HEK293 (cell line): ENCODE measurements at regions not wholly inside any gene's neighbourhood (a gene's known extent, or its start where the extent isn't known, plus 50 kb on each side); places are given as distances from the start of the nearest gene placed in this dataset.

Experiments used
- CTCF ChIA-PET: fragments of 350-600 bp; formaldehyde crosslinking; extraction: SDS; loops from one replicate; lab custom pipeline; 2021; ENCODE audit warnings: antibody characterized with exemption; lab: Yijun Ruan, JAX
- POLR2A ChIA-PET: fragments of 300-600 bp; formaldehyde crosslinking; extraction: SDS; loops from one replicate; lab custom pipeline; 2020; ENCODE audit warnings: antibody characterized with exemption, inconsistent platforms; lab: Yijun Ruan, JAX
- H3K27ac ChIP-seq: fragments of 200-500 bp; sonication (Bioruptor generic); 2 replicates; pipeline ENCODE4 v1.5.1; 2014; ENCODE audit warnings: low read depth, low read length, control low read depth, inconsistent platforms; ENCODE audit errors: extremely low read depth
- H3K36me3 ChIP-seq, 2 experiments: fragments of 200-500 bp in 1 of 2; sonication (Bioruptor generic) in 1 of 2; 1 replicate in 1 of 2; 2 replicates in 1 of 2; pipeline ENCODE4 v1.5.1; 2014 to 2017; ENCODE audit warnings: inconsistent platforms in 2 of 2, low read length in 2 of 2; ENCODE audit not compliant: control insufficient read depth in 2 of 2, insufficient read depth in 1 of 2
- H3K4me1 ChIP-seq: fragments of 200-500 bp; sonication (Bioruptor generic); 2 replicates; pipeline ENCODE4 v1.5.1; 2014; ENCODE audit warnings: mild to moderate bottlenecking, low read length, inconsistent platforms; ENCODE audit not compliant: control insufficient read depth, insufficient read depth
- H3K4me3 ChIP-seq: 2 replicates; pipeline ENCODE4 v1.5.1; 2011; ENCODE audit warnings: low read depth, mild to moderate bottlenecking, control low read depth, low read length, moderate library complexity
- H3K9me3 ChIP-seq: fragments of 200-500 bp; sonication (Bioruptor generic); 2 replicates; pipeline ENCODE4 v1.5.1; 2014; ENCODE audit warnings: low read depth, low read length, inconsistent platforms; ENCODE audit not compliant: control insufficient read depth, insufficient read depth
- GLI2 ChIP-seq: fragments of 450-650 bp; formaldehyde crosslinking; IDR thresholded peaks from 2 replicates; pipeline ENCODE4; 2017; ENCODE audit warnings: missing biosample characterization, missing genetic modification characterization, low read depth, borderline replicate concordance
- GLIS2 ChIP-seq: fragments of 450-650 bp; formaldehyde crosslinking; IDR thresholded peaks from 2 replicates; pipeline ENCODE4 v1.5.1; 2016; ENCODE audit warnings: missing biosample characterization, missing genetic modification characterization
- ZBTB1 ChIP-seq: fragments of 450-650 bp; formaldehyde crosslinking; IDR thresholded peaks from 2 replicates; pipeline ENCODE4 v1.5.1; 2016; ENCODE audit warnings: missing biosample characterization, missing genetic modification characterization
- ZFP37 ChIP-seq: fragments of 450-650 bp; formaldehyde crosslinking; IDR thresholded peaks from 2 replicates; pipeline ENCODE4 v1.5.1; 2016; ENCODE audit warnings: missing biosample characterization, missing genetic modification characterization
- ZNF121 ChIP-seq: fragments of 450-650 bp; formaldehyde crosslinking; IDR thresholded peaks from 2 replicates; pipeline ENCODE4 v1.5.1; 2016; ENCODE audit warnings: missing biosample characterization, missing genetic modification characterization
- ZNF132 ChIP-seq: fragments of 450-650 bp; formaldehyde crosslinking; IDR thresholded peaks from 2 replicates; pipeline ENCODE4 v1.5.1; 2017; ENCODE audit warnings: missing biosample characterization, missing genetic modification characterization, borderline replicate concordance
- ZNF23 ChIP-seq: fragments of 450-650 bp; formaldehyde crosslinking; IDR thresholded peaks from 2 replicates; pipeline ENCODE4 v1.5.1; 2016; ENCODE audit warnings: missing biosample characterization, missing genetic modification characterization, borderline replicate concordance
- ZNF311 ChIP-seq: fragments of 450-650 bp; formaldehyde crosslinking; IDR thresholded peaks from 2 replicates; pipeline ENCODE4 v1.5.1; 2017; ENCODE audit warnings: missing biosample characterization, missing genetic modification characterization, borderline replicate concordance
- ZNF37A ChIP-seq: fragments of 450-650 bp; IDR thresholded peaks from 2 replicates; pipeline ENCODE4 v1.5.1; 2018; ENCODE audit warnings: missing biosample characterization, missing genetic modification characterization
- ZNF416 ChIP-seq: fragments of 450-650 bp; formaldehyde crosslinking; IDR thresholded peaks from 2 replicates; pipeline ENCODE4 v1.5.1; 2016; ENCODE audit warnings: missing biosample characterization, missing genetic modification characterization
- ZNF48 ChIP-seq: fragments of 450-650 bp; formaldehyde crosslinking; IDR thresholded peaks from 2 replicates; pipeline ENCODE4 v1.5.1; 2016; ENCODE audit warnings: missing biosample characterization, missing genetic modification characterization
- ZNF558 ChIP-seq: fragments of 450-650 bp; formaldehyde crosslinking; IDR thresholded peaks from 2 replicates; pipeline ENCODE4 v1.5.1; 2016; ENCODE audit warnings: missing biosample characterization, missing genetic modification characterization
- ZNF561 ChIP-seq: fragments of 450-650 bp; IDR thresholded peaks from 2 replicates; pipeline ENCODE4 v1.5.1; 2018; ENCODE audit warnings: missing biosample characterization, missing genetic modification characterization, borderline replicate concordance
- ZNF600 ChIP-seq: fragments of 450-650 bp; formaldehyde crosslinking; IDR thresholded peaks from 2 replicates; pipeline ENCODE4 v1.5.1; 2016; ENCODE audit warnings: missing biosample characterization, missing genetic modification characterization
- ZNF624 ChIP-seq: fragments of 450-650 bp; formaldehyde crosslinking; IDR thresholded peaks from 2 replicates; pipeline ENCODE4 v1.5.1; 2017; ENCODE audit warnings: missing biosample characterization, missing genetic modification characterization
- ZNF677 ChIP-seq: fragments of 450-650 bp; IDR thresholded peaks from 2 replicates; pipeline ENCODE4 v1.5.0; 2018; ENCODE audit warnings: missing biosample characterization, mild to moderate bottlenecking, missing genetic modification characterization, moderate library complexity
- ZNF830 ChIP-seq: fragments of 450-650 bp; IDR thresholded peaks from 2 replicates; pipeline ENCODE4 v1.5.0; 2018; ENCODE audit warnings: missing biosample characterization, missing genetic modification characterization, low read depth, mild to moderate bottlenecking, moderate library complexity
- ZSCAN23 ChIP-seq: fragments of 450-650 bp; formaldehyde crosslinking; IDR thresholded peaks from 2 replicates; pipeline ENCODE4 v1.5.1; 2016; ENCODE audit warnings: missing biosample characterization, missing genetic modification characterization
- TF ChIP-seq, protein P1 (sequence below): fragments of 450-650 bp; formaldehyde crosslinking; IDR thresholded peaks from 2 replicates; pipeline ENCODE4 v1.5.1; 2017; ENCODE audit warnings: missing biosample characterization, missing genetic modification characterization
- TF ChIP-seq, protein P2 (sequence below): fragments of 450-650 bp; formaldehyde crosslinking; IDR thresholded peaks from 2 replicates; pipeline ENCODE4 v1.5.1; 2016; ENCODE audit warnings: missing biosample characterization, missing genetic modification characterization
- TF ChIP-seq, protein P3 (sequence below): fragments of 450-650 bp; formaldehyde crosslinking; IDR thresholded peaks from 2 replicates; pipeline ENCODE4; 2016; ENCODE audit warnings: missing biosample characterization, missing genetic modification characterization
- TF ChIP-seq, protein P4 (sequence below): fragments of 450-650 bp; formaldehyde crosslinking; IDR thresholded peaks from 2 replicates; pipeline ENCODE4 v1.5.1; 2017; ENCODE audit warnings: missing biosample characterization, missing genetic modification characterization
- TF ChIP-seq, protein P5 (sequence below): fragments of 450-650 bp; formaldehyde crosslinking; IDR thresholded peaks from 2 replicates; pipeline ENCODE4 v1.5.1; 2016; ENCODE audit warnings: missing biosample characterization, missing genetic modification characterization, low read depth

DNA sequence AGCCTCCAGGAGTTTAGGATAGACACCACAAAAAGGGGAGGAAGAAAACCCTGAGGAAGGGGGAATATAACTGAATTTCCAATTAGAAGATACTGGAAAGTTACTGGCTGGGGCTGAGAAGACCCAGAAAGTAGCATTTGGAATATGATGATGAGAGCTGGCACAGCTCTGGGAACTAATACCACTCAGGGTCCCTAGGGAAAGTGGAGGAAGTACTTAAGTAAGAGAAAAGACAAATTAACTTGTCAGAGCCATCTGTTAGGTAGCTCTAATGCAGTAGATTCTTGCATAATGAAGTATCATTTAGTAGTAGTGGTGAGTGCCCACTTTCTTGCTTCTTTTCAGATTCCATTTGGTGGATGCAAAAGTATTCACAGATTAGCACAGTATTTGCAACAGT is 90.8 kb upstream of the TSPAN5 start (continued):
- TF ChIP-seq, protein P1, sequence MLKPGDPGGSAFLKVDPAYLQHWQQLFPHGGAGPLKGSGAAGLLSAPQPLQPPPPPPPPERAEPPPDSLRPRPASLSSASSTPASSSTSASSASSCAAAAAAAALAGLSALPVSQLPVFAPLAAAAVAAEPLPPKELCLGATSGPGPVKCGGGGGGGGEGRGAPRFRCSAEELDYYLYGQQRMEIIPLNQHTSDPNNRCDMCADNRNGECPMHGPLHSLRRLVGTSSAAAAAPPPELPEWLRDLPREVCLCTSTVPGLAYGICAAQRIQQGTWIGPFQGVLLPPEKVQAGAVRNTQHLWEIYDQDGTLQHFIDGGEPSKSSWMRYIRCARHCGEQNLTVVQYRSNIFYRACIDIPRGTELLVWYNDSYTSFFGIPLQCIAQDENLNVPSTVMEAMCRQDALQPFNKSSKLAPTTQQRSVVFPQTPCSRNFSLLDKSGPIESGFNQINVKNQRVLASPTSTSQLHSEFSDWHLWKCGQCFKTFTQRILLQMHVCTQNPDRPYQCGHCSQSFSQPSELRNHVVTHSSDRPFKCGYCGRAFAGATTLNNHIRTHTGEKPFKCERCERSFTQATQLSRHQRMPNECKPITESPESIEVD (tag by site-specific recombination), result no peak
- TF ChIP-seq ZNF121 (tag by site-specific recombination) (no peak), ZNF830 (no peak), ZNF132 (tag by site-specific recombination) (no peak), GLIS2 (tag by site-specific recombination) (no peak), ZNF311 (no peak), ZNF416 (tag by site-specific recombination) (no peak), ZNF23 (tag by site-specific recombination) (no peak), GLI2 (tag by site-specific recombination) (no peak)

DNA sequence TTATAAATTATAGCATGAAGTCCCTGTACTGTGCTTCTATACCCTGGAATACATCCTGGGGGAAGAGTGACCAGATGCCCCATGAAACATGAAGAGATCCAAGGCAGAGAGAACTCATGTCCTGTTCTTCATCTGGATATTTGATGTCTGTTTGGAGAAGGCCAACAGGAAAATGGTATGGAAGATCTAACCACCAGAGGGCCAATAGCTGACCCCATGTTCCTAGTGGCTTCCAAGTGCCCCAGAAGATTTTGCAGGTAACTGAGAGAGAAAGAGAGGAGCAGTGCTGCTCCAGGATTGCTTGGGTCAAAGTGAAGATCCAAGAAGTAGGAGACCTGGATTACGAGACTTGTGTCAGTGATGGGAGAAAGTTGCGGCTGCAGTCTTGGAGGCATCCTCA is 90.2 kb upstream of the TSPAN5 start:
- CTCF ChIA-PET, result interaction anchor here (0.8 kb wide), 1 partner anchor 246 kb away, joined by 3 read pairs; the partner anchor contains the start of gene METAP1
- TF ChIP-seq, protein P2, sequence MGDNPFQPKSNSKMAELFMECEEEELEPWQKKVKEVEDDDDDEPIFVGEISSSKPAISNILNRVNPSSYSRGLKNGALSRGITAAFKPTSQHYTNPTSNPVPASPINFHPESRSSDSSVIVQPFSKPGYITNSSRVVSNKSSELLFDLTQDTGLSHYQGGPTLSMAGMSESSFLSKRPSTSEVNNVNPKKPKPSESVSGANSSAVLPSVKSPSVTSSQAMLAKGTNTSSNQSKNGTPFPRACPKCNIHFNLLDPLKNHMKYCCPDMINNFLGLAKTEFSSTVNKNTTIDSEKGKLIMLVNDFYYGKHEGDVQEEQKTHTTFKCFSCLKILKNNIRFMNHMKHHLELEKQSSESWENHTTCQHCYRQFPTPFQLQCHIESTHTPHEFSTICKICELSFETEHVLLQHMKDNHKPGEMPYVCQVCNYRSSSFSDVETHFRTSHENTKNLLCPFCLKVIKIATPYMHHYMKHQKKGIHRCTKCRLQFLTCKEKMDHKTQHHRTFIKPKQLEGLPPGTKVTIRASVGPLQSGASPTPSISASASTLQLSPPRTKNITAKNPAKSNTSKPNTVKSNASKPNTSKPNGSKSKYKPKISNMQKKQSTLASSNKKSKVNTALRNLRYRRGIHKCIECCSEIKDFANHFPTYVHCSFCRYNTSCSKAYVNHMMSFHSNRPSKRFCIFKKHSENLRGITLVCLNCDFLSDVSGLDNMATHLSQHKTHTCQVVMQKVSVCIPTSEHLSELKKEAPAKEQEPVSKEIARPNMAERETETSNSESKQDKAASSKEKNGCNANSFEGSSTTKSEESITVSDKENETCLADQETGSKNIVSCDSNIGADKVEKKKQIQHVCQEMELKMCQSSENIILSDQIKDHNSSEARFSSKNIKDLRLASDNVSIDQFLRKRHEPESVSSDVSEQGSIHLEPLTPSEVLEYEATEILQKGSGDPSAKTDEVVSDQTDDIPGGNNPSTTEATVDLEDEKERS (tag by site-specific recombination), result no peak
- TF ChIP-seq, protein P3, sequence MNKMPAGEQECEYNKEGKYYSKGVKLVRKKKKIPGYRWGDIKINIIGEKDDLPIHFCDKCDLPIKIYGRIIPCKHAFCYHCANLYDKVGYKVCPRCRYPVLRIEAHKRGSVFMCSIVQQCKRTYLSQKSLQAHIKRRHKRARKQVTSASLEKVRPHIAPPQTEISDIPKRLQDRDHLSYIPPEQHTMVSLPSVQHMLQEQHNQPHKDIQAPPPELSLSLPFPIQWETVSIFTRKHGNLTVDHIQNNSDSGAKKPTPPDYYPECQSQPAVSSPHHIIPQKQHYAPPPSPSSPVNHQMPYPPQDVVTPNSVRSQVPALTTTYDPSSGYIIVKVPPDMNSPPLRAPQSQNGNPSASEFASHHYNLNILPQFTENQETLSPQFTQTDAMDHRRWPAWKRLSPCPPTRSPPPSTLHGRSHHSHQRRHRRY, result no peak
- TF ChIP-seq ZNF600 (tag by site-specific recombination), result no peak
- no peak for TF ChIP-seq ZNF48 (tag by site-specific recombination)
- TF ChIP-seq ZNF561 (tag by site-specific recombination), result no peak
- TF ChIP-seq ZSCAN23 (tag by site-specific recombination), result no peak
- TF ChIP-seq, protein P4, sequence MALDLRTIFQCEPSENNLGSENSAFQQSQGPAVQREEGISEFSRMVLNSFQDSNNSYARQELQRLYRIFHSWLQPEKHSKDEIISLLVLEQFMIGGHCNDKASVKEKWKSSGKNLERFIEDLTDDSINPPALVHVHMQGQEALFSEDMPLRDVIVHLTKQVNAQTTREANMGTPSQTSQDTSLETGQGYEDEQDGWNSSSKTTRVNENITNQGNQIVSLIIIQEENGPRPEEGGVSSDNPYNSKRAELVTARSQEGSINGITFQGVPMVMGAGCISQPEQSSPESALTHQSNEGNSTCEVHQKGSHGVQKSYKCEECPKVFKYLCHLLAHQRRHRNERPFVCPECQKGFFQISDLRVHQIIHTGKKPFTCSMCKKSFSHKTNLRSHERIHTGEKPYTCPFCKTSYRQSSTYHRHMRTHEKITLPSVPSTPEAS (tag by site-specific recombination), result no peak
- no peak for TF ChIP-seq ZNF624 (tag by site-specific recombination)
- no peak for TF ChIP-seq ZFP37 (tag by site-specific recombination)
- TF ChIP-seq, protein P5, sequence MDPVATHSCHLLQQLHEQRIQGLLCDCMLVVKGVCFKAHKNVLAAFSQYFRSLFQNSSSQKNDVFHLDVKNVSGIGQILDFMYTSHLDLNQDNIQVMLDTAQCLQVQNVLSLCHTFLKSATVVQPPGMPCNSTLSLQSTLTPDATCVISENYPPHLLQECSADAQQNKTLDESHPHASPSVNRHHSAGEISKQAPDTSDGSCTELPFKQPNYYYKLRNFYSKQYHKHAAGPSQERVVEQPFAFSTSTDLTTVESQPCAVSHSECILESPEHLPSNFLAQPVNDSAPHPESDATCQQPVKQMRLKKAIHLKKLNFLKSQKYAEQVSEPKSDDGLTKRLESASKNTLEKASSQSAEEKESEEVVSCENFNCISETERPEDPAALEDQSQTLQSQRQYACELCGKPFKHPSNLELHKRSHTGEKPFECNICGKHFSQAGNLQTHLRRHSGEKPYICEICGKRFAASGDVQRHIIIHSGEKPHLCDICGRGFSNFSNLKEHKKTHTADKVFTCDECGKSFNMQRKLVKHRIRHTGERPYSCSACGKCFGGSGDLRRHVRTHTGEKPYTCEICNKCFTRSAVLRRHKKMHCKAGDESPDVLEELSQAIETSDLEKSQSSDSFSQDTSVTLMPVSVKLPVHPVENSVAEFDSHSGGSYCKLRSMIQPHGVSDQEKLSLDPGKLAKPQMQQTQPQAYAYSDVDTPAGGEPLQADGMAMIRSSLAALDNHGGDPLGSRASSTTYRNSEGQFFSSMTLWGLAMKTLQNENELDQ, result no peak
- no peak for TF ChIP-seq ZNF677
- TF ChIP-seq ZNF558 (tag by site-specific recombination), result no peak
- no peak for TF ChIP-seq ZNF37A (tag by site-specific recombination)
- TF ChIP-seq ZBTB1, result no peak
- TF ChIP-seq, all 188 proteins: peak for 0
- Histone ChIP-seq H3K4me1 (no peaks in the 10 kb centered on the region), H3K36me3 (no peaks in the 10 kb centered on the region), H3K4me3 (no peak overlapping the region), H3K9me3 (no peaks in the 10 kb centered on the region), H3K27ac (no peak overlapping the region)
- POLR2A ChIA-PET, result no interaction called here
